Mesenteric fat pad (tissue), 1 donor: ENCODE measurements at regions not wholly inside any gene's neighbourhood (a gene's known extent, or its start where the extent isn't known, plus 50 kb on each side); places are given as distances from the start of the nearest gene placed in this dataset.

Experiments
- DNase-seq: peaks from one replicate; pipeline ENCODE4 v3.0.0-alpha.2; 2020; ENCODE audit warnings: low spot score
- donor health status: DM: yes; HTN: yes; CAD: no.

DNA sequence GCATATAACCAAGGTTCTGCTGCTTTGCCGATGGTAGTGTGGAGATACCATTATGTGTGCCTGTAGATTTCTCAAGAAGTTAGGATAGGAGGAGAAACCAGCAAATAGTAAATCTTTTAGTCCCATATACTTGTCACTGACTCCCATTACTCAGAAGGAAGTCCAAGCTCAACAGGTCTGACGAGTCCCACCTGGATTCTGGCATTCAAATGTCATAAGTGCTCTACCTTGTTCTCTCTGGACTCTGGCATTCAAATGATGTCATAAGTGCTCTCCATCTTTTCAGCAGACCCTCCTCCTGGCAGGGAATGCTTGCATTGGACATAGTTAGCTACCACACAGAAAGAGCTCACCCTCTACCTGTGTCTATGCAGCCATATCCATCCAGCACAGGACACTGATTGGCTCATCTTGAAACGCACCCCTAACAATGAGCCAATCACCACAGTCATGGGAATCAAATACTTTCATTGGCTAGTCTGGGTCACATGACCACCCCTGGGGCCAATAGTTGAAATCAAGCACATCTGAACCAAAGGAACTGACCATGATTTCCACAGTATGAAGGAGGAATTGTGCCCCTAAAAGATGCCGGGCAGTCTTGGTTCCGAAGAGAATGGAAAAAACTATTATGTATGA, 205.0 kb upstream of the ADAMTS9 start:
- DNase-seq, result no peak

DNA sequence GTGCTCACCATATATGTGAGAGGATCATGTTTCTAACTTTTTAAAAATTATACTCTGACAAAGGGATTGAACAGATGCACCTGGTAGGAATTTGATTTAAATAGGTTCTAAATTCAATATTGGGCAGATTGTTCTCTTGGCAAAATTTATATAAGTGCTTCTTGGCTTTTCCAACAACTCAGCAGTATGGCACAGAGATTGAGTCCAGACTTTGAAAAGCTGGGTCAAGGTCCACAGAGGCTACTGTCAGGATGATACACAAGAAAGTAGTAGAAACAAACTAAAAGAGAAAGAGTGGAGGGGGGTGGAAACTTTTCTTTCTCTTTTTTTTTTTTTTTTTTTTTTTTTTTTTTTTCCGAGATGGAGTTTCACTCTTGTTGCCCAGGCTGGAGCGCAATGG, 203.2 kb upstream of the ADAMTS9 start:
- DNase-seq, result no peak

DNA sequence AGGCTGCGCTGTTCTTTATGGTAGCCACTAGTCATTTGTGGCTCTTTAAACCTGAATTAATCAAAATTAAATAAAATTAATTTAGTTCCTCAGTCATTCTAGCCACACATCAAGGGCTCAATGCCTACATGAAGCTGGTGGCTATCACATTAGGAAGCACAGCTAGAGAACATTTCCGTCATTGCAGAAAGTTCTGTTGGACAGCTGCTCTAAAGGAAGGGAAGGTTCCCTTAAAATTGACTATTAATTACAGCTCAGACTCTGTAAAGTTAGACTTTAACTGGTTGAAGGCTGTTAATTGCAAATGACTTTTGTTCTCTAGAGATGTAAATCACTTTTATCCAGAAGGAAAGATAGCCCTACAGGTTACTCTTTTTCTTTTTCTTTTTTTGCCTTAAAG, 202.7 kb upstream of the ADAMTS9 start:
- no peak for DNase-seq

DNA sequence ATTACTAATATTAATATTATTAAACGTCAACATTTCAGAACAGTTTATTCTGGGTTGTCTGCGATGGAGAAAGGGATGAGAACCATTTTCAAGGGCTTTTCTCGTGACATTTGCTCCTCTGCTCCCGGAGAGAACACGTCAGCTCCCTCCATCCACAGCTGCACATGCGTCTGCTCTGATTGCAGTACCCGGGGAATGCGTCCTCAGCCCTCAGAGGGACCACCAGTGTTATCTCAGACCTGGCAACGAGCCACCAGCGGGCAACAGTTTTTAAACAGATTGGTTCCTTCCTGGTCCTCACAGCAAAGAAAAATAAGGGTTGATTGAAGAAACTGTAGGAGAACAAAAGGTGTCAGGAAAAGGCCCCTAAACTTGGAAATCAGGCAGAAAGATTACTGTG, 202.2 kb upstream of the ADAMTS9 start:
- DNase-seq, result no peak

DNA sequence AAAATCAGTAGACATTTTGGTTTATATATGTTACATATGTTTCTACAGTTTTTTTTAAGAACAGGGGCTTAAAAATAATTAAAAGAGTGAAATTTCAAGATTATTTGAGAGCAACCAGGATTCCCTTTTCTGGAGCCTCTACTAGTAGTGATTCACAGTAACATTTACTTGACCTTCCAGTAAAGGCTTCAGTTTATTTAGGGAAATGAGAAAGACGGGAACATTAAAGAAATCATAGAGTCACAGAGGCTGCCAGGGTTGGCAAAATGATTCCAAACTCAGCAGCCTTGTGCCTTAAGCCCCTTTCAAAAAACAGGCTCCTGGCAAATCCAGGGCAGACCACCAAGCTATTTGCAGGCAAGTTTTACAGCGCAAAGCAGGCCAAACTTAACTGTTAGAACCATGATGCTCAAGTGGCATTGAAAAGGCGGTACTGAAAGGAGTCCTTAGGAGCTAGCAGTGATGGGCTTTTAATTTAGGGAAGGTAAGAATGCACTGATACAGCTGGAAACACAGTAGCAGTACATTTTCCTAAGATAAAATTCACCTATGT, 201.1 kb upstream of the ADAMTS9 start:
- no peak for DNase-seq

DNA sequence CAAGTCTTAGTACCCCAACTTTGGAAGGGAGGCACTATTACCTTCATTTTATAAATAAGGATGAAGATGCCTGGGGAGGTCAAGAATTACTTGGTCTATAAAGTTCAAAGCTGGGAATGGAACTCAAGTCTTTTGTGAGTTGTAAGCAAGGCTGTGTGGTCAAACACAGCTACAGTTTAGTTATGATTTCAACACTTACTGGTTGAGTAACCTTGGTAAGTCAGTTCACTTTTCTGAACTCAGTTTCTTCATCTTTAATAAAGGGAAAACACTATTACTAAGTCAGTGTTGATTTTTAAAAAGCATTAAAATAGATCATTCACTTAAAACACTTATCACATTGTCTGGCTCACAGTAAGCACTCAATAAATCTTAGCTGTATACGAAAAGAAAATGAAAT, 200.4 kb upstream of the ADAMTS9 start:
- no peak for DNase-seq

DNA sequence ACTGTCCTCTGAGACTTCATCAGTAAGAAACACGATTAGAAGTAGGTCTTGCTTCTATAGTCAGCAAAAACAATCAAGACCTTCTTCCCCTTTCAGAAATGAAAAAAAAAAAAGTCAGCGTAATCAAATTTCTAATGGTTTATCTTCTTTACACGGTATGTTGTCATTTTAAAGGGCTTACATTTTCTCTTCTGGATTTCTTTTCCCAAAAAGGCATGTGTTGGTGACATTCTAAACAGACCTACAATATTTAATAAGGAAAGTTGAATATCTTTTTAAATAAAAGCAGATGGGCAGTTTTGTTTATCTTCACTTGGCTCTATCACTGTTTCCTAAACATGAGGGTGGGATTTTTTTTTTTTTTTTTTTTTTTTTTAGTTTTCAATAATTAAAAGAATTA, 197.3 kb upstream of the ADAMTS9 start:
- DNase-seq, result no peak

DNA sequence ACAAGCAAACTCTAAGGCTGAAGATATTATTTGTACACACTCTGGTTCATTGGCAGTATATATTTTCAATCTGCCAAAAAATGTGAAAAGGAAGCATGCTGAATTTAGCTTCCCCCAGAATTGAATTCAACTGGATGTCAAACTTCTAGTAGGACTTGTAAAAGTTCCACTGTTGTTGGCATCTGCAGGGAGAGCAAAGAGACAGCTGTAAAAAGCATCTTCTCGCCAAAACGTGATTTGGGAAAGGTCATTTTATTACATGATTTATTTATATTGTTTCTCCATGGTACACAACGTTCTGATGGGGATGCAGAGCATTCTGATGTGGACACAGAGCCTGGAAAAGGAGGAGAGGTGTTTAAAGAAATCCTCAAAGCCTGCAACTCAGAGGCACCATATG, 196.7 kb upstream of the ADAMTS9 start:
- DNase-seq, result no peak

DNA sequence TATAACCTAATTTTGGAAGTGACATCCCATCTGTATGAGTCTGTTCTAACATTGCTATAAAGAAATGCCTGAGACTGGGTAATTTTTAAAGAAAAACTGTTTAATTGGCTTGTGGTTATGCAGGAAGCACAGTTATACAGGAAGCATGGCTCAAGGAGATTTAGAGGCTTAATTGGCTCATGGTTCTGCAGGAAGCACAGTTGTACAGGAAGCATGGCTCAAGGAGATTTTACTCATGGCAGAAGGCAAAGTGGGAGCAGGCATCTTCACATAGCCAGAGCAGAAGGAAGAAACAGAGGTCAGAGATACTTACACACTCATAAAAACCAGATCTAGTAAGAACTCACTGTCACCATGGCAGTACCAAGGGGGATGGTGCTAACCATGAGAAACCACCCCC, 193.1 kb upstream of the ADAMTS9 start:
- DNase-seq, result no peak

DNA sequence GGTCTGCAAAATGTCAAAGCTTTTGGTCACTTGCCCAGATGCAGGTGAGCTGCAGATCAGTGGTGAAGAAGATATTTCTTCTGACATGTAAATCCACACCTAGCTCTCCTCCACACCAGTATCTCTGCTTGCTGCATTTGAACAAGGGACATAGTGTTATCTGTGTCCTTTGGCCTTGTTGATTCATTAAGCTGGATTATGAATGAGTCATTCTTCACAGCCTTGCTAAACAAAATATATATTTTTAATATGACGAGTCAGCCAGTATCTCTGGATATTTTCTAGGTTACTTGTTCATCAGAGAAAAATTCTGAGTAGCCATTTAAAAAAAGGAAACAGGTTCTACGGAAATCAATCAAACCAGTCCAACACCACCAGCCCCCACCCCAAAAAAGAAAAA, 190.6 kb upstream of the ADAMTS9 start:
- no peak for DNase-seq

DNA sequence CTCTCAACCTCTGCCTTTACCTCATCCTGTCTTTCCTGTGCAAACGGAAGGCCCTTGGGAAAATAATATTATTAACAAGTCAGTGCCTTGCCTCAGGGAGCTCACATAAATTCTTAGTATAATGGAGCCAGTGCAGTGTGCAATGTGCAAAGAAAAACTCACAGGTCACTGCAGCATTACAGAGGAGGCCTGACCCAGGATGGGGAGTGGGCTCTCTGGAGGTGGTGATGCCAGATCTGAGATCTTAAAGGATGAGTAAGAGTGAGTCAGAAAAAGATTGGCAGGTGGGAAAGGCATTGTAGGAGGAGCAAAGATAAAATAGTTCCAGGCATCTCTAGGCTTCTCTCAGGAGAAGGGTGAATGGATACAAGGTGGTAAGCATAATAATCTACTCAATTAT, 185.6 kb upstream of the ADAMTS9 start:
- no peak for DNase-seq

DNA sequence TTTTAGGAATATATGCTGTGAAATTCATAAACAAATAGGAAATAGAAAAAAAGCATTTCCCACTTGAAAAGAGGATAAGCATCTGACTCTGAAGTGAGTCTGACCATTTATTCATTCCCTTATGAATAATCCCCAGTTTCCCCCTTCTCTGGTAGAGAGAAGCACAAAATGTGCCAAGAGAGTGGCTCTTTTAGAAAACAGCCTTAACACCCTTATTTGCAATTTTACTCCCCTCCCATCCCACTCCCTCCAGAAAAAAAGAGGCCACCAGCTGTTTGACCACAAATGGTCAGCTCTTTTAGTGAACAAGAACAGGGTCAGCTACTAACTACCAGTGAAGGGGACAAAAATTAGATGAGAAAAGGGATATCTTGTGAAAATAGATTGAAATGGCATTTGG, 184.5 kb upstream of the ADAMTS9 start:
- DNase-seq, result no peak

DNA sequence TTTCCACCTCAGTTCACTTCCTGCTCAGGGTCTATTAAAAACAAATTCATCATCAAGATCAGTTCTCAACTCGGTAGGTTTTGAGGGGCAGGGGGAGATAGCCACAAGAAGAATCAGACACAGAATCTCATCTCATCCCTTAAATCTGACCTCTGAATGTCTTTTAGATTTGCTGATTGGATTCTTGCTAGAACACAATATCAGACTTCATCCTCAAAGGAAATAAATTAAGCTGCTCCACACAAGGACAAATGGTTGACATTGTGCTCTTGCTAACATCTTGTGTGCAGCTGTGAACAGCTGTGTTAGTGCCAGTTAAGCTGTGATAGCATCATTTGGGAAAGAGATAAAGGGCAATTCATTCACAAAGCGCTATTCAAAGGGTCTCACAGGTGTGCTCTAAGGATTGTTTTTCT, 184.0 kb upstream of the ADAMTS9 start:
- DNase-seq, result no peak

DNA sequence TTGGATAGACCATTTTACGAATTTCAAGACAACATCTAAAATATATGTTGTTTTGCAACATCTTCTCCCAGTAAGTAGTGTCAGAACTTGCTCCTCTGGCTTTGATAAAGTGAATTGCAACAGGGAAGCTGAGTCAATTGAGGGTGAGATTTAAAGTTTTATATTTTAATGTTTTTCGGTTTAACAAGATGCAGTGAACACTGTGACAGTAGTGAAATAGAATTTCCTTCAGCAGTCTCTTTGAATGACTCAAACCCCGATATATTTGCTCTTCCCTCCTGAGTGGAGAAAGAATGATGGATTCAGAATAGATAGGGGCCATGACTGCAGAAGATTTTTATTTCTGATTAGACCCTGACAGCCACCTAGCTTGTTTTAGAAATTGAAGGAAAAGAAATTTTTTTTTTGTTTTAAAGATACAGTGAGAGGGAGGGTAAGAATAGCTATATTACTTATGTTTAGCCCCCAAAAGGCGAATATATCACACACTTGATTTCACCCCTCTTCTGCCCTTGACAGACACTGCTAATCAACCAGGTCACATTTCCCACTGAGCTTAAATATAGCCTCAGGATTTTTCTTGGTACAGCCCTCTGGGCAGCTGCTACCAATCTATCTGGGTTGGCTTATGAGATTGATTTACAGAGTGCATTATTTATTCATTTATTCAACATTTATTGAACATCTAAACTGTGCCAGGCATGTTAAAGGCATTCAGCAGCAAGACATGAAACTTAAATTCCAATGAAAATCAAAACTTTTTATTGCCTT, 183.3 kb upstream of the ADAMTS9 start:
- DNase-seq, result no peak

DNA sequence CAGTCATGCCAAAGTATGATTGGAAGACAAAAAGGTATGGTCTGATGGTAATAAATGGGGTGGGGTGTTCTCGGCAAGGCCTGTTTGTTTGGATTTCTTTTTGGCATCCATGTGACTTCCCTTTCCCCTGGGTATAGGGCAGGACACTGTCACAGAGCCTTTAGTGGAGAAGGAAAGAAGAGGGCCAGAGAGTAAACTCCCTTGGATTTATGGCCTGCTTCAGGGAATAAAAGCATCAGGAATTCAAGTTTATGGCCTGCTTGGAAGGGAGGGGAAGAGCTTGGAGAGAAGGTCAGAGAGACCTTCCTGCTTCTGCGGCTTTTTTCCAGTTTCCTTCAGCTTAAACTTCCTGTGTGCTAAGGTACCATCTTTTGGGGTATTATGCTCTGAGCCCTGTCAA, 179.4 kb upstream of the ADAMTS9 start:
- no peak for DNase-seq

DNA sequence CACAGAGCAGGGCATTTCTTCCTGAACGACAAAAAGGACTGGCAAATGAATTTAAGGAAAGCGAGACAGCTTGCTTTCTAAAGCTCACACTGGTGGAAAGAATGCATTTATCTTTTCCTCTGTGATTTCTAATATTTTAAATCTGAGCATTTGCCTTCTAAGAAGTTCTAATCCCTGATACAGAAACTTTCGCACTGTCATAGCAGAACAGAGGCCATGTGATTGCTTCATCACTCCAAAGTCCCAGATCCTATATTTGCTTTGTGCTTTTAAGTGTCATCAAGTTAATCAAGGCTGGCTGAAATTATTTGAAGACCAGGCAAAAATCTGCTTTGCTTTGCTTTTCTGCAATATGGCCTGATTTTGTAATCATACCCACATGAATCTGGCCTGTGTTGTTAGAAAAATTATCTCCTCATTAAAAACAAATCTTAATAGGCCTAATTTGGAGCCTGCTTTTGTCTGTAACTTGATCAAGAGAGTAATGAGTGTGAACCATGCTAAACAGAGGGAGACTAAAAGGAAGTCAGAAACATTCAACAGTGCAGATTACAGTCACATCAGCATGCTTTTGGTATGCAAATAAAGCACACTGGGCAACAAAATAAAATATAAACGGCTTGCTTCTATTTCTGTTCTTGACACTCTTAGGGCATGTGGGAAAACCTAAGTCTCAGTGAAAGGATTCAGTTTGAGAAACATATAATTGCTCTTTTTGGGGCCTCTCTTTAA, 178.2 kb upstream of the ADAMTS9 start:
- DNase-seq, result no peak

DNA sequence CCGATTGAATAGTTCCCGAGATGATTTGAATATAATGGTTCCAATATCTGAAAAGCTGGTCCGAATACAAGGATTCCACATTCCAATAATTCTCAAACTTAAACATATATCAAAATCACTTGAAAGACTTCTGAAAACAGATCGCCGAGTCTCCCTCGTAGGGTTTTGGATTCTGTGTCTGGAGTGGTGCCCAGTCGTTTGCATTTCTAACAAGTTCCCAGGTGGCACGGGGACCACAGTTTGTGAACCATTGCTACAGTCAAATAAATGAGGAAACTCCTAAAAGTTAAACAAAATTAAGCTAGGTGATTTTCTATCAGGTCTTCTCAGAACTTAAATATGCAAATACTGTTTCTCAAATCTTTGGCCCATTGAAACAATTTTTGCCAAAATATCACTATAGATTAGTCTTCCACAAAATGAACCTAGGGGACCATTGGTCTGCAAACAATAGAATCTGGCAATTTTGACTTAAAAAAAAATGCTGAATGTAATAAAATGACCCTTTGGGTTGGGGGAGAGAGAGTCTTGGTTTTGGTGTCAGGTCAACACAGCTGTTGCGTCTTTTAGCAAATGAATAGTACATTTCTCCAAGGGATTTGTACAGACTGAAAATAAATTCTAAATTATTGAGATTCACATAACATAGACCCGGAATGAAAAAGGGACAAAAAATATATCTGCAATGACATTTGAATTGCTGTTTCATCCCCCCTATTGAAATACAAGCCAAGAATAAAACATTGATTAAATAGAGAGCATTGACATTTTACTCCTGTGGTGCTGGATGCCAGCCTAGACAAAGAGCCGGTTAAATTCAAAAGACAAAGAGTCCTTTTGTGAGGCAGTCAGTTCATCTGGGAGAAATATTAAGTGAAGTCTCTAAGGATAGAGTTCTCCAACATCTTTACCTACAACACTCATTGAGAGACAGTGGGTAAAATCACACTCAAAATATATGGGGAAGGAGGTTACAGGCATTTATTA, 175.7 kb upstream of the ADAMTS9 start:
- no peak for DNase-seq

DNA sequence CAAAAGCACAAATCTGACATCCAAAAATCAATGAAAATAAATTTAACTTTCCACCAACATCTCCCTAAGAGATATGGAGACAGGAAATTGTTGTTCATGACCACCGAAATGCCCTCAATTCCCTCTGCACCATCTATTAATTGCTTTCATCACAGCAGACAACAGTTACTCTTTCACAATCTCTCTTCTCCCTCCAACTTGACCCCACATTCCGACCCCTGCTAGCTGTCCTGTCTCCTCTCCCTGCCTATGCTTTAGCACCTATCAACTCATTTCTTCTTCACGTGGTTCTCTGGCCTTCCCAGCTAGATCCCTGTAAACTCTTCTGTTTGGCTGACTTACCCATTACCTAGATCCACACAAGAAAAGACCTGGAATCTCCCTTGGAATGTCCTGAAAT, 173.9 kb upstream of the ADAMTS9 start:
- DNase-seq, result no peak

DNA sequence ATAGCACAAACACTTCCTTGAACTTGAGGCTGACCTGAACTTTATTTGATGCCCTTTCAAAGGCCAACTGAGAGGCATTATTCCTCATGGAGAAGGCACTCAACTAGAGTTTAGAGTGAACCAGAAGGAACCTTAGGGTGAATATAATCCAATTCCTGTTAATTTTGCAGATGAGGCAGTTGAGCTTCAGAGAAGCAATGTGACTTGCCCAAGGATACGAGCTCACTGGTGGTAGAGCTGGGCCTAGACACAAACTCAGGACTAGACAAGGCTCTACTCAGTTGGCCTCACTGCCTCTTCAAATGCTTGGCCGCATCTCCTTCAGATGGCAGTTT, 172.7 kb upstream of the ADAMTS9 start:
- no peak for DNase-seq

DNA sequence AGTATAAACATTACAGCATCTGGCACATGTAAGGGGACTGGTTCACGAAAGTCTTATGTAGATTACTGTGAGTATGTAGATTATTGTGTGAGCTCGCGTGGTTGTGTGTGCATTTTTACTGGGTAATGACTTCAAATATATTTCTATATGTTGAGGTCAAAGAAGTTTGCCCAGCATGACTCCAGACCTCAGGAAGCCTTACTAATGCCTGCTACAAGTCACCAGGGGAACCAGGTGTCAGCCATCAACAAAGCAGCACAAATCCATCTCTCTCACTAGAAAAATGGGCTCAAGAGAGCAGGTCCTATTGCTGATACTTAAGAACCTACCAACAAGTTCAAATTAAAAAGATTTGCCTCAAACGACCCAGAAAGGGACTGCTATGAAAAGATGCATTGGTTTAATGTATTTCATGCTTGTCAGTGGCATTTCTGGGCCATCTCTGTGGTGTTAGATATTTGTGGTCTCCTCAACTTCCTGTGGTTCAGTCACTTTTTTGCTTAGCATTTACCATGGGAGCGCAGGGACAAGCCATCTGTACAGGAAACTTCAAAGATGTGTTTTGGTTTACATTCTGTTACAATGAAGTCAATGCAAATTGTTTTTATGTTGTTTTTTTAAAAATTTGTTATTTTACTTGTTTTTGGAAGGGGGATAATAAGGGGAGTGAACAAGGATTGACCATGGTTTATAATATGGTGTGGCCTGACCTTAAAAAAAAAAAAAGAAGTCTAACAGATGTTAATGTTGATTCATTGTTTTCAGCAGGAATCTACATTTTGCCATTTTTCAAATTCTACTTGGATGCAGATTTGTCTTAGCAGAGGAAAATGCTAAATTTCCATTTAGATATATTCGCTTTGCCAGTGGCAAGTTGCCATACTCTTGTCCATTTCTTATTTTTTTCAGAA, 172.1 kb upstream of the ADAMTS9 start:
- no peak for DNase-seq
